Psoas muscle (tissue), 7 donors: ENCODE measurements at regions not wholly inside any gene's neighbourhood (a gene's known extent, or its start where the extent isn't known, plus 50 kb on each side); places are given as distances from the start of the nearest gene placed in this dataset.

ENCODE experiments used
- ATAC-seq, 4 donors: fragments of 200-7000 bp; cut with Tn5 transposase; one replicate each; pipeline ENCODE4 v1.9.1; 2020; ENCODE audit warnings: moderate library complexity in 3 of 4, mild to moderate bottlenecking in 2 of 4
- DNase-seq, 2 donors: peaks; one replicate each; pipeline ENCODE4 v3.0.0-alpha.2; 2020
- H3K27ac ChIP-seq: fragments of 200-600 bp; one replicate; pipeline ENCODE4 v1.8.0; 2022
- H3K27me3 ChIP-seq, 3 donors: fragments of 200-600 bp in 1 of 3; one replicate each; pipeline versions ENCODE4 v1.6.1 to v1.8.0; 2013 to 2022; ENCODE audit warnings: low read length in 2 of 3, mild to moderate bottlenecking in 2 of 3, moderate library complexity in 1 of 3; ENCODE audit not compliant: insufficient read depth in 3 of 3
- H3K36me3 ChIP-seq, 2 donors: fragments of 200-600 bp in 1 of 2; one replicate each; pipeline versions ENCODE4 v1.6.1 to v1.8.0; 2013 to 2022; ENCODE audit warnings: low read depth in 1 of 2, mild to moderate bottlenecking in 1 of 2, moderate library complexity in 1 of 2; ENCODE audit not compliant: insufficient read depth in 1 of 2
- H3K4me1 ChIP-seq: fragments of 200-600 bp; one replicate; pipeline ENCODE4 v1.8.0; 2022
- H3K4me3 ChIP-seq: fragments of 200-600 bp; one replicate; pipeline ENCODE4 v1.8.0; 2022; ENCODE audit warnings: mild to moderate bottlenecking
- H3K9me3 ChIP-seq: fragments of 200-600 bp; one replicate; pipeline ENCODE4 v1.8.0; 2022
- CTCF ChIP-seq: fragments of 200-600 bp; IDR thresholded peaks from one replicate; pipeline ENCODE4 v1.8.0; 2022; ENCODE audit warnings: antibody characterized with exemption
- WGBS, 3 donors: extraction: QIAGEN DNeasy Blood & Tissue Kit; methylation state at CpG; one replicate each; pipeline versions ENCODE4 v1.1.6 to v1.1.7; 2013; 5-methylcytosine and 5-hydroxymethylcytosine counted together
- intact Hi-C, 2 donors: fragments of 100-400 bp; cut with DNase I; formaldehyde crosslinking; loops; one replicate each; pipeline versions ENCODE4 v1.11.0 to v1.14.2; 2022
- donor health status: healthy with polysubstance abuse.
- donor health status: DM: no; HTN: no; CAD: no; lungs with moderate emphysema.
- donor health status: Bipolar disorder and iron deficiency.
- donor health status: healthy.
- donor health status: DM: yes; HTN: yes; CAD: no.
- donor health status: DM: no; HTN: no; CAD: no.
- donor health status: DM: yes; HTN: yes; CAD: no.

- Histone ChIP-seq H3K9me3 (no peaks in the 10 kb centered on the region), H3K36me3 (no peaks in the 10 kb centered on the region), H3K27ac (no peak overlapping the region), H3K27me3 (peaks cover 0 to 2% (median 0%) of the 10 kb centered on the region in 3 donors), H3K4me1 (no peaks in the 10 kb centered on the region), H3K4me3 (no peak overlapping the region)
- intact Hi-C loops: no loop called here
- no peak for TF ChIP-seq CTCF
- DNase-seq (no peak), ATAC-seq (no peak)
- WGBS, 3 donors: 36 to 50% (median 48%) methylated on average over 3 of the region's 3 CpGs
Observed at GRCh38 chr12:46711756-46712155, 114.0 kb downstream of the SLC38A4 start.

DNA sequence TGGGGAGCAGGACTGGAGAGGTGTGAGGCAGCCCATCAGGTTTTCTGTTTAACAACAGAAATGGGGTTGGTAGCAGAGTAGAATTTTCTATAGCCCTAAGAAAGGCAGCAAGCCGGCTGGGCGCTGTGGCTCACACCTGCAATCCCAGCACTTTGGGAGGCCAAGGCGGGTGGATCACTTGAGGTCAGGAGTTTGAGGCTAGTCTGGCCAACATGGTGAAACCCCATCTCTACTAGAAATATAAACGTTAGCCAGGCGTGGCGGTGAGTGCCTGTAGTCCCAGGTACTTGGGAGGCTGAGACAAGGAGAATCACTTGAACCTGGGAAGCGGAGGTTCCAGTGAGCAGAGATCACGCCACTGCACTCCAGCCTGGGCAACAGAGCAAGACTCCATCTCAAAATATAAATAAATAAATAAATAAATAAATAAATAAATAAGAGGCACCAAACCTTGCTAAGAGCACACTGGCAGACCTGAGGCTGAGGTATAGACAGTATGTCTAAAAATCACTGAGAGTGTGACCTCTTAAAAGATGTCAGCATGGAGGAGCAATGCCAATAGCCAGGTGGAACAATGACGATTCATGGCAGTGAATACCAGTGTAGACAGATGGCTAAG, 115.6 kb downstream of the SLC38A4 start:
- 89 to 96% (median 92%) methylated on average over 9 of the region's 9 CpGs for WGBS, 3 donors
- Histone ChIP-seq H3K4me1 (no peaks in the 10 kb centered on the region), H3K27ac (no peak overlapping the region), H3K9me3 (no peaks in the 10 kb centered on the region), H3K4me3 (no peak overlapping the region), H3K27me3 (peaks cover 0 to 2% (median 0%) of the 10 kb centered on the region in 3 donors), H3K36me3 (no peaks in the 10 kb centered on the region)
- intact Hi-C loops: no loop called here
- DNase-seq: no peak
- TF ChIP-seq CTCF: no peak
- ATAC-seq: no peak

GRCh38 chr12:46702581-46703344, 123.0 kb downstream of the SLC38A4 start:
- intact Hi-C loops: no loop called here
- H3K27me3 ChIP-seq: no peaks in the 10 kb centered on the region
- H3K27ac ChIP-seq: no peak overlapping the region
- ATAC-seq (no peak), DNase-seq (no peak)
- no peaks in the 10 kb centered on the region for H3K36me3 ChIP-seq
- 82 to 83% (median 82%) methylated on average over 9 of the region's 9 CpGs for WGBS, 3 donors
- TF ChIP-seq CTCF: no peak
- no peaks in the 10 kb centered on the region for H3K4me1 ChIP-seq
- no peak overlapping the region for H3K4me3 ChIP-seq
- no peaks in the 10 kb centered on the region for H3K9me3 ChIP-seq

GRCh38 chr12:46701356-46701755, 124.4 kb downstream of the SLC38A4 start:
- no peak overlapping the region for H3K4me3 ChIP-seq
- H3K36me3 ChIP-seq: no peaks in the 10 kb centered on the region
- ATAC-seq (no peak), DNase-seq (no peak)
- TF ChIP-seq CTCF: no peak
- no peaks in the 10 kb centered on the region for H3K27me3 ChIP-seq
- no peak overlapping the region for H3K27ac ChIP-seq
- intact Hi-C loops: no loop called here
- H3K9me3 ChIP-seq: no peaks in the 10 kb centered on the region
- no peaks in the 10 kb centered on the region for H3K4me1 ChIP-seq
